Esophagus squamous epithelium (tissue), 5 donors: ENCODE measurements at regions not wholly inside any gene's neighbourhood (a gene's known extent, or its start where the extent isn't known, plus 50 kb on each side); places are given as distances from the start of the nearest gene placed in this dataset.
"Not testable (repeated sequence)": the region's sequence is repeated elsewhere in the genome, so short reads cannot be mapped to it uniquely, and the experiment has no call there.

ENCODE experiments used
- DNase-seq: peaks from one replicate; lab custom pipeline; 2025; lab: John Stamatoyannopoulos, UW
- H3K27ac ChIP-seq, 4 donors: fragments of 200-600 bp; sonication (generic); one replicate each; pipeline ENCODE4 v1.5.1; 2016 to 2019; ENCODE audit warnings: mild to moderate bottlenecking in 1 of 4
- H3K27me3 ChIP-seq, 4 donors: fragments of 200-600 bp; sonication (generic); 1 replicate in 3 of 4; 2 replicates in 1 of 4; pipeline versions ENCODE4 v1.5.1 to v1.6.0; 2017 to 2021; ENCODE audit warnings: antibody characterized with exemption in 1 of 4
- H3K36me3 ChIP-seq, 3 donors: fragments of 200-600 bp; sonication (generic); one replicate each; pipeline ENCODE4 v1.5.1; 2016 to 2019
- H3K4me1 ChIP-seq, 3 donors: fragments of 200-600 bp; sonication (generic); one replicate each; pipeline ENCODE4 v1.5.1; 2017 to 2019
- H3K4me3 ChIP-seq, 4 donors: fragments of 200-600 bp; sonication (generic); 1 replicate in 3 of 4; 2 replicates in 1 of 4; pipeline ENCODE4 v1.5.1; 2016 to 2019; ENCODE audit warnings: mild to moderate bottlenecking in 2 of 4, moderate library complexity in 1 of 4
- H3K9me3 ChIP-seq, 3 donors: fragments of 200-600 bp; sonication (generic); one replicate each; pipeline ENCODE4 v1.5.1; 2016 to 2019
- POLR2A ChIP-seq, 4 donors: fragments of 450-650 bp; IDR thresholded peaks; one replicate each; pipeline ENCODE4 v1.6.1; 2017; ENCODE audit warnings: antibody characterized with exemption in 4 of 4, mild to moderate bottlenecking in 4 of 4, moderate library complexity in 3 of 4
- WGBS, 2 donors: methylation state at CpG; one replicate each; pipeline ENCODE4 v1.1.5; 2018; 5-methylcytosine and 5-hydroxymethylcytosine counted together
- intact Hi-C: fragments of 100-400 bp; cut with DNase I; formaldehyde crosslinking; loops from one replicate; pipeline ENCODE4 v1.15.0; 2022
- TF ChIP-seq, protein P1 (sequence below), 6 experiments: fragments of 450-650 bp in 4 of 6; fragments of 200-600 bp in 2 of 6; sonication (generic) in 2 of 6; IDR thresholded peaks; one replicate each; pipeline ENCODE4 v1.5.1; 2016 to 2019; ENCODE audit warnings: antibody characterized with exemption in 6 of 6, mild to moderate bottlenecking in 4 of 6, moderate library complexity in 4 of 6
- donor health status: DM: yes; HTN: yes; CAD: no.

DNA sequence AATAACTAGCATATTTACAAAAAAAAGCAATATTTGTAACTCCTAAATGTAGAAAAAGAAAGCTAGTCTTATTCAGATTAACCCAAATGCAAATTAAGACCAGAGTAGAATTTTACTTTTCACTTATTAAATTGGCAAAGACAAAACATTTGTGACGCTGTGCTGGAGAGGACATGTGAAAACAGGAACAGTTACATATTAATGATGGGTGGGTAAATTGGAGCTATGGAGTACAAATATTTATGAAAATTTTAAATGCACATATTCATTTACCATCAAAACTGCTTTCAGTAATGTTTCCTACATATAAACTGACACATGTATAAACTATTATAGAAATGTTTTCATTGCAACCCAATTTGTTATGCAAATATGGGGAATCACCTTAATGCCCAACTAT, 278.9 kb upstream of the POU1F1 start:
- Histone ChIP-seq H3K9me3 (no peaks in the 10 kb centered on the region), H3K4me3 (no peak overlapping the region), H3K27me3 (no peaks in the 10 kb centered on the region), H3K27ac (no peak overlapping the region), H3K36me3 (no peaks in the 10 kb centered on the region), H3K4me1 (no peaks in the 10 kb centered on the region)
- no peak for TF ChIP-seq POLR2A (IDR thresholded peaks at IDR 0.05)
- TF ChIP-seq, protein P1, sequence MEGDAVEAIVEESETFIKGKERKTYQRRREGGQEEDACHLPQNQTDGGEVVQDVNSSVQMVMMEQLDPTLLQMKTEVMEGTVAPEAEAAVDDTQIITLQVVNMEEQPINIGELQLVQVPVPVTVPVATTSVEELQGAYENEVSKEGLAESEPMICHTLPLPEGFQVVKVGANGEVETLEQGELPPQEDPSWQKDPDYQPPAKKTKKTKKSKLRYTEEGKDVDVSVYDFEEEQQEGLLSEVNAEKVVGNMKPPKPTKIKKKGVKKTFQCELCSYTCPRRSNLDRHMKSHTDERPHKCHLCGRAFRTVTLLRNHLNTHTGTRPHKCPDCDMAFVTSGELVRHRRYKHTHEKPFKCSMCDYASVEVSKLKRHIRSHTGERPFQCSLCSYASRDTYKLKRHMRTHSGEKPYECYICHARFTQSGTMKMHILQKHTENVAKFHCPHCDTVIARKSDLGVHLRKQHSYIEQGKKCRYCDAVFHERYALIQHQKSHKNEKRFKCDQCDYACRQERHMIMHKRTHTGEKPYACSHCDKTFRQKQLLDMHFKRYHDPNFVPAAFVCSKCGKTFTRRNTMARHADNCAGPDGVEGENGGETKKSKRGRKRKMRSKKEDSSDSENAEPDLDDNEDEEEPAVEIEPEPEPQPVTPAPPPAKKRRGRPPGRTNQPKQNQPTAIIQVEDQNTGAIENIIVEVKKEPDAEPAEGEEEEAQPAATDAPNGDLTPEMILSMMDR (IDR thresholded peaks at IDR 0.05): no peak
- intact Hi-C loops: no loop called here
- 0% methylated on average over 1 of the region's 1 CpG for WGBS, 2 donors
- no peak for DNase-seq

DNA sequence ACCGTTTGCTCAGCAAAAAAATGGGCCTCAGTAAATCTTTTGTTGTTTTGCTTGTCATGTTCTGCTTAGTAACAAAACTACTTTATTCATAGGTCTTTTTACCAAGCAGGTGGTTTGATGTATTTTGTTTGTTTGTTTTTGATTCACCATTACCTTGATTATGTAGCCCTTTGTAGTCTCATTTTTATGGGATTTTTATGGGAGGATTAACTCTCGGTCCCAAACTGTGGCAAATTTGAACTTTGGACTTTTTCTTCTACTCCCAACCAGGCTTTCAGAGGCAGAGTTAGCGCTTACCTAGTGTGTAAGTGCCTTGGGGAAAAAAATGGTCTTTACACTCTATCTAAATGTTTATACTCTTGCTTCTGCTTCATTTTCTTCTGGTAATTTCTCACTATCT, 276.7 kb upstream of the POU1F1 start:
- Histone ChIP-seq H3K4me1 (no peaks in the 10 kb centered on the region), H3K27me3 (no peaks in the 10 kb centered on the region), H3K4me3 (no peak overlapping the region), H3K27ac (no peak overlapping the region), H3K9me3 (no peaks in the 10 kb centered on the region), H3K36me3 (no peaks in the 10 kb centered on the region)
- no peak for TF ChIP-seq POLR2A (IDR thresholded peaks at IDR 0.05)
- TF ChIP-seq, protein P1 (IDR thresholded peaks at IDR 0.05): no peak
- DNase-seq: no peak
- 53 to 59% methylated on average over 3 of the region's 3 CpGs for WGBS, 2 donors
- intact Hi-C loops: no loop called here

DNA sequence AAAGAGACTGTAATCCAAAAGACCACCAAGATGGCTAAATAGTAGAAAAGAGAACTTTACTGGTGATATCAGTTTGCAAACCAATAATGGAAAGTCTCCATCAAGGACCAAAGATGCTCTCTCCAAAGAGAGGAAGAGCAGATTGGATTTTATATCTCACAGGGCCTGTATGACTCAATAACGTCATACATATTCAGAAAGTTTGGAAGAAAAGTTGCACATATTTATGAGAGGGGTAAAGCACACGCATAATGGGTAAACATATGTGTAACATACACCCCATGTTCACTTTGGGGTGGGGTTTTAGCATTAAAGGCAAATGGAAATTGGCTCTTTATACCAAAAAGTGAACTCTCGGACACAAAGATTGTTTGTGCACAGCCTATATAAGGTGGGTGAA, 274.5 kb upstream of the POU1F1 start:
- no peak for DNase-seq
- TF ChIP-seq POLR2A (IDR thresholded peaks at IDR 0.05): no peak
- TF ChIP-seq, protein P1 (IDR thresholded peaks at IDR 0.05): no peak
- Histone ChIP-seq H3K9me3 (no peaks in the 10 kb centered on the region), H3K27ac (no peak overlapping the region), H3K4me3 (no peak overlapping the region), H3K4me1 (no peaks in the 10 kb centered on the region), H3K36me3 (no peaks in the 10 kb centered on the region), H3K27me3 (no peaks in the 10 kb centered on the region)
- WGBS, 2 donors: 78 to 80% methylated on average over 3 of the region's 3 CpGs
- intact Hi-C loops: no loop called here

DNA sequence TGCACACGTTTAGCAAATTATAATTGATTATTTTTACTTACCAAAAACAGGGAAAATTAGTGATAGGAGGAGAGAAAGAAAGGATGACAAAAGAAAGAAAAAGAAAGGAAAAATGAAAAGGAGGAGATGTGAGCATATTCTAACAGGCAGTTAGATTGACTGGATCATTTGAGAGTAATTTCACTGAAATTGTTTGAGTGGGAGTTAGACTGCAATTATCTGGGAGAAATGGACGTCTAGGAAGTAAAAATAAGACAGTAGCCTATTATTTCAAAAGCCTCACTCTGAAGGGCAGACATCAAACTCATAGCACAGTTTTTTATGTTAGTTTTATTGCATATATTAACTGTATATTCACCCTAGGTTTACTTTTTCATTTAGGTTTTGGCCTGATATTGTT, 272.8 kb upstream of the POU1F1 start:
- Histone ChIP-seq H3K27ac (no peak overlapping the region), H3K4me3 (no peak overlapping the region), H3K9me3 (no peaks in the 10 kb centered on the region), H3K36me3 (no peaks in the 10 kb centered on the region), H3K27me3 (no peaks in the 10 kb centered on the region), H3K4me1 (no peaks in the 10 kb centered on the region)
- no peak for TF ChIP-seq POLR2A (IDR thresholded peaks at IDR 0.05)
- 29 to 31% methylated on average over 2 of the region's 2 CpGs for WGBS, 2 donors
- intact Hi-C loops: no loop called here
- no peak for DNase-seq

DNA sequence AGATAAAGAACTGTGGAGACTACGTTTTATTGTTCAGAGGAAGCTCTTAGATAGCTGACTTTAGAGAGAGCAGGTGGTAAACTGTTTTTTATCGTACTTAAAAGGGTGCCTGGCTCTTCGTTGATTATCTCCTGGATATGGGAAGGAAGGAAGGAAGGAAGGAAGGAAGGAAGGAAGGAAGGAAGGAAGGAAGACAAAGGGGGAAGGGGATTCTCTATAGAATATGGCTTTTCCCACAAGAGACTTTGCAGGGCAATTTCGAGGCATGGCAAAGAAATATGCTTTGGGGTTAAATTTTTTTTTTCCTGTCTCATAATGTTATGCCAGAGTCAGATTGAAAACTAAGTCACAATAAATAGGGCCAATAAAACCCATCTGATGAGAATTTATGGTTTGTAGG, 271.9 kb upstream of the POU1F1 start:
- no peak overlapping the region for H3K27ac ChIP-seq
- intact Hi-C loops: no loop called here
- H3K36me3 ChIP-seq: no peaks in the 10 kb centered on the region
- 48 to 65% methylated on average over 4 of the region's 4 CpGs for WGBS, 2 donors
- no peaks in the 10 kb centered on the region for H3K9me3 ChIP-seq
- H3K4me3 ChIP-seq: no peak overlapping the region
- TF ChIP-seq, protein P1 (IDR thresholded peaks at IDR 0.05): no peak
- no peak for TF ChIP-seq POLR2A (IDR thresholded peaks at IDR 0.05)
- H3K27me3 ChIP-seq: no peaks in the 10 kb centered on the region
- DNase-seq: no peak
- no peaks in the 10 kb centered on the region for H3K4me1 ChIP-seq

DNA sequence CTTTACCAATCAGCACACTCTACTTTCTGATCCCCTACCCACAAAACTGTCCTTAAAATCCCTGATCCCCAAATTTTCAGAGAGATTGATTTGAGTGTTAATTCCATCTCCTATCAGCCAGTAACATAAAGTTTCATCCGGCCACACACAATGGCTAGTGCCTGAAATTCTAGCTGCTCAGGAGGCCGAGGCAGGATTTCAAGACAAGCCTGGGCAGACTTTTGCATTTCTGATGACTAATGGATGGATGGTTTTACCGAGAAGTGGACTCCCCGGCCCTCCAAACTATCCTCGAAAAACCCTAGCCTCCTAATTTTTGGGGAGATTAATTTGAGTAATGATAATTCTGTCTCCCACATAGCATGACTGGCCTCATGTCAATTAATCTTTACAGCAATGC, 269.8 kb upstream of the POU1F1 start:
- Histone ChIP-seq H3K27ac (no peak overlapping the region), H3K36me3 (no peaks in the 10 kb centered on the region), H3K9me3 (no peaks in the 10 kb centered on the region), H3K4me1 (no peaks in the 10 kb centered on the region), H3K4me3 (no peak overlapping the region), H3K27me3 (no peaks in the 10 kb centered on the region)
- no peak for TF ChIP-seq POLR2A (IDR thresholded peaks at IDR 0.05)
- TF ChIP-seq, protein P1 (IDR thresholded peaks at IDR 0.05): no peak
- DNase-seq: no peak
- intact Hi-C loops: no loop called here
- WGBS, 2 donors: 41 to 65% methylated on average over 5 of the region's 5 CpGs

DNA sequence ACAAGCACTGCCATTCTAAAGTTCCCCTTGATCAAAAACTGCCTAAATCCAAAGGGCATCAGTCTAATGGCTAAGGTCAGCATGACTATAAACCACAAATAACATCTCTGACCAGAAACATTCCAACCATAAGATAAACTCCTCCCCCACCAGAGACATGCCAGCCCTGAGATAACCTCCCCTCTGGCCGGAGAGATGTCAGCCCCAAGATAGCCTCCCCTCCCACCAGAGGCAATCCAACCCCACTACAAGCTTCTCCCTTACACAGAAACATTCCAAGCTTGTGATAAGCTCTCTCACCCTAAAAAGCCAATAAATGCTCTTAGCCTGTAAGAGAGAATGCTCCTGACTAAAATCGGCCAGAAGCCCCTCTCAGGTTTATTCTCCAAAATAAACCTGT, 267.0 kb upstream of the POU1F1 start:
- WGBS, 2 donors: 54 to 84% methylated on average over 1 to 2 of the region's 2 CpGs
- H3K4me3 ChIP-seq, H3K9me3 ChIP-seq, H3K27me3 ChIP-seq, H3K36me3 ChIP-seq, H3K4me1 ChIP-seq, DNase-seq, H3K27ac ChIP-seq, intact Hi-C loops: not testable (repeated sequence)
